Mesodermal cell (in vitro differentiated cells): ENCODE measurements at regions not wholly inside any gene's neighbourhood (a gene's known extent, or its start where the extent isn't known, plus 50 kb on each side); places are given as distances from the start of the nearest gene placed in this dataset.

Source experiments
- H3K27ac ChIP-seq: 2 replicates; pipeline ENCODE4 v1.7.0; 2013; ENCODE audit warnings: mild to moderate bottlenecking, low read depth, low read length, moderate library complexity; ENCODE audit not compliant: severe bottlenecking
- H3K36me3 ChIP-seq: 2 replicates; pipeline ENCODE4 v1.7.1; 2013; ENCODE audit warnings: mild to moderate bottlenecking, low read length, moderate library complexity; ENCODE audit not compliant: control insufficient read depth, insufficient read depth
- H3K4me1 ChIP-seq: one replicate; pipeline ENCODE4 v1.7.1; 2013; ENCODE audit warnings: mild to moderate bottlenecking, low read length; ENCODE audit not compliant: insufficient read depth, control insufficient read depth, poor library complexity, severe bottlenecking
- H3K4me3 ChIP-seq: 2 replicates; pipeline ENCODE4 v1.7.0; 2013; ENCODE audit warnings: low read length, control low read depth, mild to moderate bottlenecking; ENCODE audit not compliant: insufficient read depth, poor library complexity, severe bottlenecking; ENCODE audit errors: extremely low read depth
- H3K9me3 ChIP-seq: 2 replicates; pipeline ENCODE4 v1.7.1; 2013; ENCODE audit warnings: mild to moderate bottlenecking, low read length, moderate library complexity; ENCODE audit not compliant: control insufficient read depth
- WGBS, 2 experiments: methylation state at CpG; one replicate each; pipeline ENCODE4 v1.1.5; 2013; ENCODE audit warnings: missing lambda C conversion rate in 2 of 2; ENCODE audit not compliant: insufficient coverage in 2 of 2; 5-methylcytosine and 5-hydroxymethylcytosine counted together

- 94 to 98% methylated on average over 4 to 8 of the region's 8 CpGs for WGBS, 2 experiments
- no peaks in the 10 kb centered on the region for H3K36me3 ChIP-seq
- H3K4me1 ChIP-seq = no peaks in the 10 kb centered on the region
- H3K4me3 ChIP-seq = no peak overlapping the region
- H3K9me3 ChIP-seq = peaks cover 9% of the 10 kb centered on the region
- no peak overlapping the region for H3K27ac ChIP-seq
These were observed 888.9 kb downstream of the BRD1 start for GRCh38 chr22:48938741-48939140.

DNA sequence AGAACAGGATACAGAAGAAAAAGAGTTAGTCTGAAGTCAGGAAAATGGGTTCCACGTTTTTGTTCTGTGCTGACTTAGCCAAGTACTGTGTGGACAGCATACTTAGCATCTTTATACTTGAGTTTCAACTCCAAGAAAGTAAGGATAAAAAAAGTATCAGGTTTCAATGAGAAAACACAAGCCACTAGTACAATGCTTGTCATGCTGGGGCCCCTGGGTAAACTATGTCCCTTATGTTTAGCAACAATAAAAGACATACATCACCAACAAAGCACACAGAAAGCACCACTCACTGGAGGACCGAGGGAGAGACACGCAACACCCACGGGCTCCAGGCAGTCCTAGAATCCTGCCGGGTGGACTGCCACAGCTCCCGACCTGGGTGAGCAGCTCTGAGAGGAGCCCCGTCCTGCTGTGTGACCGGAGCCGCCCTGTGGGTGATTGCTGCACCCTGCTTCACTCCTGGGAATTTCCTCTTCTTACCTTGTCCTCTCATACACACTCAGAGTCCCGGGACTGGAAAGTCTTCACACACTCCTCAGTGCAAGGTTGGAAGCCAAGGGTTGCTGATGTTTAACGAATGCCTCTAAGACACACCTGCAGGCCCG, 890.5 kb downstream of the BRD1 start:
- Histone ChIP-seq H3K9me3 (peaks cover 9% of the 10 kb centered on the region), H3K27ac (no peak overlapping the region), H3K4me1 (no peaks in the 10 kb centered on the region), H3K36me3 (no peaks in the 10 kb centered on the region), H3K4me3 (no peak overlapping the region)
- 79 to 91% methylated on average over 8 to 9 of the region's 12 CpGs for WGBS, 2 experiments

DNA sequence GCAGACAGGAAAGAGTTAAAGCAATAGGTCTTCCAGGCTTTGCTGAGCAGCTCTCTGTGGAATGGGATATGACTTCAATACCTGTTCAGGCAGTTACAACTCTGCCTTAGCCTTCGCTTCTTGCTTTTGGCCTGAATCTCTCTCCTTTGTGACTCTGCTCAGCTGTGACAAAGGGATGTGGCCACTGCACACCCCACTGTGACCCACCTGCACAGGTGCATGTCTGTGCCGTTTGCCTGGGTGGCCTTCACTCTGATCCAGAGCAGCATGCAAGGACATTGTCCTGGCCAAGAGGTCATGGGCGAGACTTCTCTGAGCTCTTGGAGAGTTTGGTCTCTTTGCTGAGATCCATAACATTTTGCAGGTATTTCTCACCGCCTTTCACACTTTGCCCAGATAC, 891.3 kb downstream of the BRD1 start:
- Histone ChIP-seq H3K9me3 (peaks cover 9% of the 10 kb centered on the region), H3K4me1 (no peaks in the 10 kb centered on the region), H3K36me3 (no peaks in the 10 kb centered on the region), H3K4me3 (no peak overlapping the region), H3K27ac (no peak overlapping the region)
- 94% methylated on average over 3 to 4 of the region's 4 CpGs for WGBS, 2 experiments

- WGBS, 2 experiments = 60 to 100% methylated on average over 1 of the region's 1 CpG
These were observed 893.2 kb downstream of the BRD1 start for GRCh38 chr22:48934446-48934845.

DNA sequence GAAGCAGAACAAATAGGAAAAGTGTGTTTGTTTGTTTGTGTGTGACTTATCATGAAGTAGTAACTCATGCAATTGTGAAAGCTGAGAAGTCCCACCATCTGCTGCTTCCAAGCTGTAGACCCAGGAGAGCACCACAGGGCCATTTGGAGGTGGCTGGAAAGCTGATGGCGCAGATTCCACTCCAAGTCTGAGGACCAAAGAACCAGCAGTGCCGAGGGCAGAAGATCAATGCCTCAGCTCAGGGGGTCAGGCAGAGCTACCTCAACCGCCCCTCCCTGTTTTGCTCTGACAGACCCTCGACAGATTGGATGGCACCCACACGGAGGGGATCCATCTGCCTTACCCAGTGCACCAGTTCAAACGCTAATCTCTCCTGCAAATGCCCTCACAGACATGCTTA, 896.2 kb downstream of the BRD1 start:
- no peak overlapping the region for H3K4me3 ChIP-seq
- peaks cover 9% of the 10 kb centered on the region for H3K9me3 ChIP-seq
- 70 to 73% methylated on average over 6 of the region's 6 CpGs for WGBS, 2 experiments
- no peaks in the 10 kb centered on the region for H3K36me3 ChIP-seq
- no peaks in the 10 kb centered on the region for H3K4me1 ChIP-seq
- H3K27ac ChIP-seq = no peak overlapping the region

More at GRCh38 chr22:48934446-48934845, 893.2 kb downstream of the BRD1 start:
- Histone ChIP-seq H3K36me3 (no peaks in the 10 kb centered on the region), H3K4me3 (no peak overlapping the region), H3K9me3 (peaks cover 9% of the 10 kb centered on the region), H3K4me1 (no peaks in the 10 kb centered on the region), H3K27ac (no peak overlapping the region)

GRCh38 chr22:48929276-48929790, 898.3 kb downstream of the BRD1 start:
- WGBS, 2 experiments = 78 to 80% methylated on average over 8 to 9 of the region's 10 CpGs
- H3K36me3 ChIP-seq = no peaks in the 10 kb centered on the region
- no peaks in the 10 kb centered on the region for H3K4me1 ChIP-seq
- no peak overlapping the region for H3K4me3 ChIP-seq
- peaks cover under 1% of the 10 kb centered on the region for H3K9me3 ChIP-seq
- H3K27ac ChIP-seq = no peak overlapping the region

DNA sequence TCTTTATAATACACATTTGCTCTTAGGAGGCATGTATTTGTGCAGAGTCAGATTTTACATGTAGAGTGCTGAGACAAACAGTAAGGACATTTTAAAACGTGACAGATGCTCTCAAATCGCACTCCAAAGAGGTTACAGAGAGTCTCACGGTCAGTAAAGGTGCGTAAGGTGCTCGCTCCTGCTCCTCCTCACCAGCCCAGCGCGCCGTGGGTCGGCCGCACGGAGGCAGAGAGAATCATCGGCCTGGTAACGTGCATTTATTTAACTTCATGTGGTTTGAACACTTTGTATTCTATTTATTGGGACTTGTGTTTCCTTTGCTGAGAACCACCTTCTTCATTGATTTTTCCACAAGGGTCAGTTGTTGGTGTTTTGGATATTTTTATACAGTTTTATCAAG, 900.1 kb downstream of the BRD1 start:
- WGBS, 2 experiments = 86 to 91% methylated on average over 11 to 13 of the region's 13 CpGs
- H3K4me1 ChIP-seq = no peaks in the 10 kb centered on the region
- H3K27ac ChIP-seq = no peak overlapping the region
- no peaks in the 10 kb centered on the region for H3K9me3 ChIP-seq
- no peaks in the 10 kb centered on the region for H3K36me3 ChIP-seq
- no peak overlapping the region for H3K4me3 ChIP-seq

- no peak overlapping the region for H3K4me3 ChIP-seq
- H3K9me3 ChIP-seq = no peaks in the 10 kb centered on the region
- H3K27ac ChIP-seq = no peak overlapping the region
- H3K36me3 ChIP-seq = no peaks in the 10 kb centered on the region
- WGBS, 2 experiments = 91 to 96% methylated on average over 4 to 10 of the region's 11 CpGs
- no peaks in the 10 kb centered on the region for H3K4me1 ChIP-seq
These were observed 901.0 kb downstream of the BRD1 start for GRCh38 chr22:48926643-48927042.

GRCh38 chr22:48926136-48926535, 901.5 kb downstream of the BRD1 start:
- Histone ChIP-seq H3K36me3 (no peaks in the 10 kb centered on the region), H3K4me1 (no peaks in the 10 kb centered on the region), H3K27ac (no peak overlapping the region), H3K9me3 (no peaks in the 10 kb centered on the region), H3K4me3 (no peak overlapping the region)
- WGBS, 2 experiments = 96 to 100% methylated on average over 3 of the region's 3 CpGs

- H3K4me3 ChIP-seq = no peak overlapping the region
- H3K27ac ChIP-seq = no peak overlapping the region
- H3K36me3 ChIP-seq = no peaks in the 10 kb centered on the region
- H3K4me1 ChIP-seq = no peaks in the 10 kb centered on the region
- no peaks in the 10 kb centered on the region for H3K9me3 ChIP-seq
- 87 to 98% methylated on average over 5 of the region's 5 CpGs for WGBS, 2 experiments
These were observed 902.2 kb downstream of the BRD1 start for GRCh38 chr22:48925450-48925849.

DNA sequence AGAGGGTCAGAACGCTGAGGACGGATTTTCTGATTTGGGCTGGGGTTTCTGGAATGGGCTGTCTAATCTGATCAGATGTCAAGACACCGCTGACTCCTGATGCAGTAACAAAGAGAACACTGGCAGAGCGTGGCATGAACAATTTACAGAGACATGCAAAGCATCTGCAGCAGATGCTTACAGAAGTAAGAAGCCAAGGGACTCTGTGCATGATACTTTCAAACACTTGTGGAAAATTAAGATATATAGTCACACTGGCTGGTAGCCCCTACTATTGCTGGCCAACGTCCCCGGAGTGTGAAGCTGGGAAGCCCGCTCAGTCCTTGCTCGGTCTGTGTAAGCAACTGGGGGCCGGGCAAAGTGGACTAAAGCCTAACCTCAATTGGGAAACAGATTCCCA, 903.7 kb downstream of the BRD1 start:
- H3K4me3 ChIP-seq = no peak overlapping the region
- no peak overlapping the region for H3K27ac ChIP-seq
- H3K4me1 ChIP-seq = no peaks in the 10 kb centered on the region
- WGBS, 2 experiments = 86 to 92% methylated on average over 7 to 9 of the region's 9 CpGs
- H3K9me3 ChIP-seq = no peaks in the 10 kb centered on the region
- no peaks in the 10 kb centered on the region for H3K36me3 ChIP-seq
